HG03575 (cell line): ENCODE measurements at regions not wholly inside any gene's neighbourhood (a gene's known extent, or its start where the extent isn't known, plus 50 kb on each side); places are given as distances from the start of the nearest gene placed in this dataset.
"Not testable (repeated sequence)": the region's sequence is repeated elsewhere in the genome, so short reads cannot be mapped to it uniquely, and the experiment has no call there.

ENCODE experiments used
- ATAC-seq: cut with Tn5 transposase; IDR thresholded peaks from one replicate; pipeline ENCODE4 v1.9.1; 2021; ENCODE audit not compliant: unreplicated experiment, insufficient number of reproducible peaks, low FRiP score; ENCODE audit errors: extremely low read depth

GRCh38 chr15:99844150-99844549, 110.9 kb upstream of the LYSMD4 start:
- ATAC-seq: no peak

GRCh38 chr15:99842071-99842470, 108.8 kb upstream of the LYSMD4 start:
- no peak for ATAC-seq

- ATAC-seq: no peak
Measured at GRCh38 chr15:99826157-99826780, 93.0 kb upstream of the LYSMD4 start.

GRCh38 chr15:99823346-99823745, 90.1 kb upstream of the LYSMD4 start:
- ATAC-seq: no peak

- ATAC-seq: no peak
Measured at GRCh38 chr15:99819981-99820718, 86.9 kb upstream of the LYSMD4 start.

GRCh38 chr15:99818872-99819271, 85.6 kb upstream of the LYSMD4 start:
- ATAC-seq: no peak

- ATAC-seq: not testable (repeated sequence)
Measured at GRCh38 chr15:99816862-99817261, 83.6 kb upstream of the LYSMD4 start.

GRCh38 chr15:99810663-99811062, 77.4 kb upstream of the LYSMD4 start:
- ATAC-seq: not testable (repeated sequence)

- not testable (repeated sequence) for ATAC-seq
Measured at GRCh38 chr15:99799854-99800250, 66.6 kb upstream of the LYSMD4 start.

GRCh38 chr15:99799182-99799853, 66.1 kb upstream of the LYSMD4 start:
- not testable (repeated sequence) for ATAC-seq

GRCh38 chr15:99796940-99797870, 64.0 kb upstream of the LYSMD4 start:
- ATAC-seq: not testable (repeated sequence)

- ATAC-seq: not testable (repeated sequence)
Measured at GRCh38 chr15:99791881-99792807, 58.9 kb upstream of the LYSMD4 start.

GRCh38 chr15:99790751-99791150, 57.5 kb upstream of the LYSMD4 start:
- ATAC-seq: not testable (repeated sequence)

GRCh38 chr15:99788156-99788555, 54.9 kb upstream of the LYSMD4 start:
- ATAC-seq: no peak

GRCh38 chr15:99784800-99785199, 51.6 kb upstream of the LYSMD4 start:
- not testable (repeated sequence) for ATAC-seq

GRCh38 chr15:99783918-99784619, 50.8 kb upstream of the LYSMD4 start:
- not testable (repeated sequence) for ATAC-seq
